ENCODE measurements at regions not wholly inside any gene's neighbourhood (a gene's known extent, or its start where the extent isn't known, plus 50 kb on each side); places are given as distances from the start of the nearest gene placed in this dataset.

DNA sequence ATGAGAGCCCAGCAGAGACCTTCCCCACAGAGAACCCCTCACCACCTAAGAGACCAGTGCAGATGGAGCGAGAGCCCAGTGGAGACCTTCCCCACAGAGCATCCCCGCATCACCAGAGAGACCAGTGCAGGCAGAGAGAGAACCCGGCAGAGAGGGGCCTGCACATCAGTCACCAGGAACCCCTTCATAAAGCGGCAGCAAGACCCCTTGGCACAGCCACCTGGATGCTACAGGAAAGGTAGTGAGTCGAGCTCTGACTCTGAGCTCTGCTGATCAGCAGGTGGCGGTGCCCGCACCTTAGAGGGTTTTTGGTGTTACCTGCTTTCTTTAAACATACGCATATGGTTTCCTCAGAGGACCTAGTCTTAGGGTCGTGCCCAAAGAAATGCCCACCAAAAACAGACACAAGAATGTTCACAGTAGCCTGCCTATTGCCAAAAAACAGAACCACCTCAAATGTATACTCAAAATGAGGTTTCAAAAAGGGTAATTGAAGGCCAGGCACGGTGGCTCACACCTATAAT lies 678.7 kb downstream of the BRD1 start:
- TF ChIP-seq, protein P1, sequence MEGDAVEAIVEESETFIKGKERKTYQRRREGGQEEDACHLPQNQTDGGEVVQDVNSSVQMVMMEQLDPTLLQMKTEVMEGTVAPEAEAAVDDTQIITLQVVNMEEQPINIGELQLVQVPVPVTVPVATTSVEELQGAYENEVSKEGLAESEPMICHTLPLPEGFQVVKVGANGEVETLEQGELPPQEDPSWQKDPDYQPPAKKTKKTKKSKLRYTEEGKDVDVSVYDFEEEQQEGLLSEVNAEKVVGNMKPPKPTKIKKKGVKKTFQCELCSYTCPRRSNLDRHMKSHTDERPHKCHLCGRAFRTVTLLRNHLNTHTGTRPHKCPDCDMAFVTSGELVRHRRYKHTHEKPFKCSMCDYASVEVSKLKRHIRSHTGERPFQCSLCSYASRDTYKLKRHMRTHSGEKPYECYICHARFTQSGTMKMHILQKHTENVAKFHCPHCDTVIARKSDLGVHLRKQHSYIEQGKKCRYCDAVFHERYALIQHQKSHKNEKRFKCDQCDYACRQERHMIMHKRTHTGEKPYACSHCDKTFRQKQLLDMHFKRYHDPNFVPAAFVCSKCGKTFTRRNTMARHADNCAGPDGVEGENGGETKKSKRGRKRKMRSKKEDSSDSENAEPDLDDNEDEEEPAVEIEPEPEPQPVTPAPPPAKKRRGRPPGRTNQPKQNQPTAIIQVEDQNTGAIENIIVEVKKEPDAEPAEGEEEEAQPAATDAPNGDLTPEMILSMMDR (IDR thresholded peaks at IDR 0.05), result no peak
- no peak for TF ChIP-seq POLR2AphosphoS5 (IDR thresholded peaks at IDR 0.05)
